ENCODE measurements at regions not wholly inside any gene's neighbourhood (a gene's known extent, or its start where the extent isn't known, plus 50 kb on each side); places are given as distances from the start of the nearest gene placed in this dataset.

- H2BK15ac ChIP-seq (ENCODE audit: low read depth, poor library complexity, severe bottlenecking): no peak overlapping the region
- no peak overlapping the region for H3K14ac ChIP-seq (ENCODE audit: low read length in 2 of 2)
- no peak overlapping the region for H4K91ac ChIP-seq (ENCODE audit: low read length)
- H2BK5ac ChIP-seq (ENCODE audit: low read depth, low read length, poor library complexity, severe bottlenecking): no peak overlapping the region
- peak overlapping the region in 1 of 2 experiments; percentile 59 for H3K18ac ChIP-seq (ENCODE audit: low read depth in 1 of 2, low read length in 2 of 2)
- H4K8ac ChIP-seq (ENCODE audit: low read length): no peak overlapping the region
- no peaks in the 10 kb centered on the region for H3K4me1 ChIP-seq (ENCODE audit: control insufficient read depth, insufficient read depth, low read depth, low read length)
- no peak overlapping the region for H2AFZ ChIP-seq (ENCODE audit: low read depth, low read length)
- H3K36me3 ChIP-seq (ENCODE audit: control insufficient read depth in 1 of 2, insufficient read depth in 2 of 2, low read depth in 1 of 2, low read length in 2 of 2): no peaks in the 10 kb centered on the region
- no peaks in the 10 kb centered on the region for H3K79me1 ChIP-seq (replicated peaks; ENCODE audit: low read length, poor library complexity, severe bottlenecking)
- H2BK12ac ChIP-seq (ENCODE audit: low read length in 2 of 2): no peak overlapping the region
- WGBS: 59% methylated on average over 1 of the region's 3 CpGs
- H2BK120ac ChIP-seq (ENCODE audit: low read depth, low read length): no peak overlapping the region
- H3K27ac ChIP-seq (ENCODE audit: low read length, poor library complexity, severe bottlenecking): no peak overlapping the region
- H3K27me3 ChIP-seq (ENCODE audit: control insufficient read depth in 1 of 2, insufficient read depth in 1 of 2, low read length in 2 of 2): peaks cover 10 to 11% of the 10 kb centered on the region in 2 experiments
- H3K4me2 ChIP-seq (ENCODE audit: low read length, poor library complexity, severe bottlenecking): no peak overlapping the region
- no peak overlapping the region for H2AK5ac ChIP-seq (ENCODE audit: low read length, severe bottlenecking)
- H3K9me3 ChIP-seq (ENCODE audit: control insufficient read depth, low read length): peaks cover 4% of the 10 kb centered on the region
- no peak overlapping the region for H3K23ac ChIP-seq (ENCODE audit: low read length in 2 of 2)
- H3K4ac ChIP-seq (ENCODE audit: low read depth in 1 of 2, low read length in 2 of 2): peak overlapping the region in 1 of 2 experiments; percentile 75
- no peak overlapping the region for H3K9ac ChIP-seq (ENCODE audit: low read length)
- peak; percentile 56 for DNase-seq
- H3K4me3 ChIP-seq (ENCODE audit: insufficient read depth in 1 of 2, low read depth in 1 of 2, low read length in 2 of 2): no peak overlapping the region
These were observed 236.6 kb upstream of the BMP2 start for GRCh38 chr20:6530779-6531315.

GRCh38 chr20:6530254-6530653 lies 237.2 kb upstream of the BMP2 start:
- Histone ChIP-seq H3K23ac (ENCODE audit: low read length in 2 of 2) (no peak overlapping the region), H3K9me3 (ENCODE audit: control insufficient read depth, low read length) (peaks cover 10% of the 10 kb centered on the region), H3K27ac (ENCODE audit: low read length, poor library complexity, severe bottlenecking) (no peak overlapping the region), H2BK15ac (ENCODE audit: low read depth, poor library complexity, severe bottlenecking) (no peak overlapping the region), H3K18ac (ENCODE audit: low read depth in 1 of 2, low read length in 2 of 2) (no peak overlapping the region), H3K9ac (ENCODE audit: low read length) (no peak overlapping the region), H3K4me1 (ENCODE audit: control insufficient read depth, insufficient read depth, low read depth, low read length) (no peaks in the 10 kb centered on the region), H2AFZ (ENCODE audit: low read depth, low read length) (no peak overlapping the region), H2BK120ac (ENCODE audit: low read depth, low read length) (no peak overlapping the region), H4K91ac (ENCODE audit: low read length) (no peak overlapping the region), H3K14ac (ENCODE audit: low read length in 2 of 2) (no peak overlapping the region), H3K4ac (ENCODE audit: low read depth in 1 of 2, low read length in 2 of 2) (peak overlapping the region in 1 of 2 experiments; percentile 75), H3K4me3 (ENCODE audit: insufficient read depth in 1 of 2, low read depth in 1 of 2, low read length in 2 of 2) (no peak overlapping the region), H2BK5ac (ENCODE audit: low read depth, low read length, poor library complexity, severe bottlenecking) (no peak overlapping the region), H3K4me2 (ENCODE audit: low read length, poor library complexity, severe bottlenecking) (no peak overlapping the region), H4K8ac (ENCODE audit: low read length) (no peak overlapping the region), H3K36me3 (ENCODE audit: control insufficient read depth in 1 of 2, insufficient read depth in 2 of 2, low read depth in 1 of 2, low read length in 2 of 2) (peaks cover 0 to under 1% of the 10 kb centered on the region in 2 experiments), H3K79me1 (replicated peaks; ENCODE audit: low read length, poor library complexity, severe bottlenecking) (no peaks in the 10 kb centered on the region), H2BK12ac (ENCODE audit: low read length in 2 of 2) (no peak overlapping the region), H2AK5ac (ENCODE audit: low read length, severe bottlenecking) (no peak overlapping the region), H3K27me3 (ENCODE audit: control insufficient read depth in 1 of 2, insufficient read depth in 1 of 2, low read length in 2 of 2) (peaks cover 11% of the 10 kb centered on the region in 2 experiments)
- peak; percentile 74 for DNase-seq

- H2BK15ac ChIP-seq (ENCODE audit: low read depth, poor library complexity, severe bottlenecking): peak overlapping the region; percentile 67
- WGBS: 91% methylated on average over 6 of the region's 6 CpGs
- DNase-seq: peak; percentile 70
These were observed 241.8 kb upstream of the BMP2 start for GRCh38 chr20:6525447-6526303.

GRCh38 chr20:6524305-6524704 lies 243.2 kb upstream of the BMP2 start:
- Histone ChIP-seq H3K27ac (ENCODE audit: low read length, poor library complexity, severe bottlenecking) (no peak overlapping the region), H2BK120ac (ENCODE audit: low read depth, low read length) (no peak overlapping the region), H3K18ac (ENCODE audit: low read depth in 1 of 2, low read length in 2 of 2) (no peak overlapping the region), H3K4me3 (ENCODE audit: insufficient read depth in 1 of 2, low read depth in 1 of 2, low read length in 2 of 2) (no peak overlapping the region), H4K91ac (ENCODE audit: low read length) (no peak overlapping the region), H3K23ac (ENCODE audit: low read length in 2 of 2) (no peak overlapping the region), H3K36me3 (ENCODE audit: control insufficient read depth in 1 of 2, insufficient read depth in 2 of 2, low read depth in 1 of 2, low read length in 2 of 2) (peaks cover 0 to 4% of the 10 kb centered on the region in 2 experiments), H2BK15ac (ENCODE audit: low read depth, poor library complexity, severe bottlenecking) (no peak overlapping the region), H3K4me1 (ENCODE audit: control insufficient read depth, insufficient read depth, low read depth, low read length) (no peaks in the 10 kb centered on the region), H3K79me1 (replicated peaks; ENCODE audit: low read length, poor library complexity, severe bottlenecking) (no peaks in the 10 kb centered on the region), H4K8ac (ENCODE audit: low read length) (no peak overlapping the region), H3K14ac (ENCODE audit: low read length in 2 of 2) (no peak overlapping the region), H2BK12ac (ENCODE audit: low read length in 2 of 2) (no peak overlapping the region), H2AK5ac (ENCODE audit: low read length, severe bottlenecking) (no peak overlapping the region), H3K4me2 (ENCODE audit: low read length, poor library complexity, severe bottlenecking) (no peak overlapping the region), H3K9me3 (ENCODE audit: control insufficient read depth, low read length) (peaks cover 54% of the 10 kb centered on the region), H3K4ac (ENCODE audit: low read depth in 1 of 2, low read length in 2 of 2) (no peak overlapping the region), H3K9ac (ENCODE audit: low read length) (no peak overlapping the region), H3K27me3 (ENCODE audit: control insufficient read depth in 1 of 2, insufficient read depth in 1 of 2, low read length in 2 of 2) (peaks cover 0 to 3% of the 10 kb centered on the region in 2 experiments), H2BK5ac (ENCODE audit: low read depth, low read length, poor library complexity, severe bottlenecking) (no peak overlapping the region), H2AFZ (ENCODE audit: low read depth, low read length) (no peak overlapping the region)
- no peak for DNase-seq
- 100% methylated on average over 1 of the region's 3 CpGs for WGBS

More at GRCh38 chr20:6525447-6526303, 241.8 kb upstream of the BMP2 start:
- H3K27me3 ChIP-seq (ENCODE audit: control insufficient read depth in 1 of 2, insufficient read depth in 1 of 2, low read length in 2 of 2): peaks cover 0 to 3% of the 10 kb centered on the region in 2 experiments
- peak overlapping the region; percentile 75 to 95 for H3K4ac ChIP-seq (ENCODE audit: low read depth in 1 of 2, low read length in 2 of 2)
- peak overlapping the region; percentile 53 for H2AFZ ChIP-seq (ENCODE audit: low read depth, low read length)
- H2BK12ac ChIP-seq (ENCODE audit: low read length in 2 of 2): peak overlapping the region; percentile 37 to 69
- H3K9ac ChIP-seq (ENCODE audit: low read length): no peak overlapping the region
- no peaks in the 10 kb centered on the region for H3K4me1 ChIP-seq (ENCODE audit: control insufficient read depth, insufficient read depth, low read depth, low read length)
- H4K91ac ChIP-seq (ENCODE audit: low read length): peak overlapping the region; percentile 85
- H3K4me3 ChIP-seq (ENCODE audit: insufficient read depth in 1 of 2, low read depth in 1 of 2, low read length in 2 of 2): no peak overlapping the region
- H3K14ac ChIP-seq (ENCODE audit: low read length in 2 of 2): peak overlapping the region in 1 of 2 experiments; percentile 77
- peaks cover 50% of the 10 kb centered on the region for H3K9me3 ChIP-seq (ENCODE audit: control insufficient read depth, low read length)
- peak overlapping the region; percentile 49 for H2BK120ac ChIP-seq (ENCODE audit: low read depth, low read length)
- H3K79me1 ChIP-seq (replicated peaks; ENCODE audit: low read length, poor library complexity, severe bottlenecking): no peaks in the 10 kb centered on the region
- peak overlapping the region; percentile 75 for H4K8ac ChIP-seq (ENCODE audit: low read length)
- no peak overlapping the region for H3K27ac ChIP-seq (ENCODE audit: low read length, poor library complexity, severe bottlenecking)
- H2AK5ac ChIP-seq (ENCODE audit: low read length, severe bottlenecking): no peak overlapping the region
- no peak overlapping the region for H3K4me2 ChIP-seq (ENCODE audit: low read length, poor library complexity, severe bottlenecking)
- H3K36me3 ChIP-seq (ENCODE audit: control insufficient read depth in 1 of 2, insufficient read depth in 2 of 2, low read depth in 1 of 2, low read length in 2 of 2): peaks cover 0 to 4% of the 10 kb centered on the region in 2 experiments
- H3K23ac ChIP-seq (ENCODE audit: low read length in 2 of 2): no peak overlapping the region
- peak overlapping the region; percentile 67 to 89 for H3K18ac ChIP-seq (ENCODE audit: low read depth in 1 of 2, low read length in 2 of 2)
- H2BK5ac ChIP-seq (ENCODE audit: low read depth, low read length, poor library complexity, severe bottlenecking): no peak overlapping the region
